ENCODE measurements at regions not wholly inside any gene's neighbourhood (a gene's known extent, or its start where the extent isn't known, plus 50 kb on each side); places are given as distances from the start of the nearest gene placed in this dataset.

GRCh38 chr2:103387888-103388287 is 626.1 kb downstream of the TMEM182 start:
- TF ChIP-seq NFIC (IDR thresholded peaks at IDR 0.05) (no peak), ZBTB7A (IDR thresholded peaks at IDR 0.05; ENCODE audit: low read depth) (no peak)

GRCh38 chr2:103396152-103396551 is 634.3 kb downstream of the TMEM182 start:
- TF ChIP-seq CREB1 (IDR thresholded peaks at IDR 0.05; ENCODE audit: low read depth), result no peak
- no peak for TF ChIP-seq FOXM1 (IDR thresholded peaks at IDR 0.05; ENCODE audit: borderline replicate concordance, low read depth)
- TF ChIP-seq REST (IDR thresholded peaks at IDR 0.05; ENCODE audit: low read depth), result no peak
- TF ChIP-seq TEAD4 (IDR thresholded peaks at IDR 0.05), result no peak
- no peak for TF ChIP-seq USF1 (IDR thresholded peaks at IDR 0.05)
- TF ChIP-seq NFIC (IDR thresholded peaks at IDR 0.05), result no peak
- no peak for TF ChIP-seq EGR1 (IDR thresholded peaks at IDR 0.05)
- no peak for TF ChIP-seq RAD21 (IDR thresholded peaks at IDR 0.05; ENCODE audit: low read depth)
- TF ChIP-seq YY1 (IDR thresholded peaks at IDR 0.05; ENCODE audit: low read depth), result no peak
- TF ChIP-seq TCF12 (IDR thresholded peaks at IDR 0.05; ENCODE audit: low read depth), result no peak

- no peak for TF ChIP-seq CEBPB (IDR thresholded peaks at IDR 0.05)
- no peak for TF ChIP-seq TAF1 (IDR thresholded peaks at IDR 0.05; ENCODE audit: low read depth)
- TF ChIP-seq USF1 (IDR thresholded peaks at IDR 0.05), result no peak
- TF ChIP-seq EP300 (IDR thresholded peaks at IDR 0.05; ENCODE audit: borderline replicate concordance), result no peak
- TF ChIP-seq TCF12 (IDR thresholded peaks at IDR 0.05; ENCODE audit: low read depth), result no peak
- no peak for TF ChIP-seq YY1 (IDR thresholded peaks at IDR 0.05; ENCODE audit: low read depth)
- TF ChIP-seq CREB1 (IDR thresholded peaks at IDR 0.05; ENCODE audit: low read depth), result no peak
- TF ChIP-seq REST (IDR thresholded peaks at IDR 0.05; ENCODE audit: low read depth), result no peak
- TF ChIP-seq MAX (IDR thresholded peaks at IDR 0.05), result no peak
- no peak for TF ChIP-seq EGR1 (IDR thresholded peaks at IDR 0.05)
- no peak for TF ChIP-seq ZBTB7A (IDR thresholded peaks at IDR 0.05; ENCODE audit: low read depth)
- no peak for TF ChIP-seq NFIC (IDR thresholded peaks at IDR 0.05)
- no peak for TF ChIP-seq RAD21 (IDR thresholded peaks at IDR 0.05; ENCODE audit: low read depth)
- no peak for TF ChIP-seq FOXM1 (IDR thresholded peaks at IDR 0.05; ENCODE audit: borderline replicate concordance, low read depth)
- TF ChIP-seq TEAD4 (IDR thresholded peaks at IDR 0.05), result no peak
Measured at GRCh38 chr2:103401621-103402020, 639.8 kb downstream of the TMEM182 start.

GRCh38 chr2:103402336-103402735 is 640.5 kb downstream of the TMEM182 start:
- TF ChIP-seq CREB1 (IDR thresholded peaks at IDR 0.05; ENCODE audit: low read depth) (no peak), REST (IDR thresholded peaks at IDR 0.05; ENCODE audit: low read depth) (no peak), TAF1 (IDR thresholded peaks at IDR 0.05; ENCODE audit: low read depth) (no peak), CEBPB (IDR thresholded peaks at IDR 0.05) (no peak), RAD21 (IDR thresholded peaks at IDR 0.05; ENCODE audit: low read depth) (no peak), TCF12 (IDR thresholded peaks at IDR 0.05; ENCODE audit: low read depth) (no peak), FOXM1 (IDR thresholded peaks at IDR 0.05; ENCODE audit: borderline replicate concordance, low read depth) (no peak), EP300 (IDR thresholded peaks at IDR 0.05; ENCODE audit: borderline replicate concordance) (no peak), YY1 (IDR thresholded peaks at IDR 0.05; ENCODE audit: low read depth) (no peak), EGR1 (IDR thresholded peaks at IDR 0.05) (no peak), TEAD4 (IDR thresholded peaks at IDR 0.05) (no peak), USF1 (IDR thresholded peaks at IDR 0.05) (no peak), MAX (IDR thresholded peaks at IDR 0.05) (no peak), ZBTB7A (IDR thresholded peaks at IDR 0.05; ENCODE audit: low read depth) (no peak), NFIC (IDR thresholded peaks at IDR 0.05) (no peak)

Data from Ishikawa (cell line).